ENCODE measurements at regions not wholly inside any gene's neighbourhood (a gene's known extent, or its start where the extent isn't known, plus 50 kb on each side); places are given as distances from the start of the nearest gene placed in this dataset.

DNA sequence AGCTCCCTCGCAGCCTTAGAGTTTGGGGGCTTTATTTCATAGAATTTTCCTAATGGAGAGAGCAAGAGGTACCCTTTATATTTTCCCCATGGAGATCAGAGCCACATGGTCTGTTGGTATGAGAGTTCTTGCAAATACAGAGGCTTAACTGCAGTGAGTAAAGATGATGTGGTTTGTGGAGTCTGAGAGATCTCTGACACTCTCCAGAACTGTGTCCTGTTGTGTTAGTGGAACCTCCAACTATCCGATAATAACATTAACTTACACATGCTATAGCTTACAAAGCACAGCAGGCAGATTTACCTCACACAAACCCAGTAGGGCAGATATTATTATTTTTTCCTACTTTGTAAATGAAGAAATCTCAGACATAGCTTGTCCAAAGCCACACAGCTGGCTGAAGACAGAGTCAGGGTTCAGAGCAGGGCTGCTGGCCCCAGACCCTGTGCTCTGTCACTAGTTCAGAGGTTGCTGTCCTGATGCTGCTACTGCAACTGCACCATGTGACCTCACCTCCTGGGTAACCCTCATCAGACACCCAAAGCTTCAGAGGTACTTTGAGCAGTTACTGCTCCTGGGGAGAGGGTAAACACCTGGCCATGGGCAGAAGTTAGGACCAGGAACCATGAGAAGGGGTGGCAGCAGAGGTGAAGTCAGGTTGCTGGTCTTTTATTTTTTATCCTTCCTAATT is 384.8 kb upstream of the PROX1 start:
- H3K27me3 ChIP-seq (ENCODE audit: low read depth) = no peaks in the 10 kb centered on the region
- H3K4me3 ChIP-seq = no peak overlapping the region
- no peaks in the 10 kb centered on the region for H3K36me3 ChIP-seq
- TF ChIP-seq, protein P1, sequence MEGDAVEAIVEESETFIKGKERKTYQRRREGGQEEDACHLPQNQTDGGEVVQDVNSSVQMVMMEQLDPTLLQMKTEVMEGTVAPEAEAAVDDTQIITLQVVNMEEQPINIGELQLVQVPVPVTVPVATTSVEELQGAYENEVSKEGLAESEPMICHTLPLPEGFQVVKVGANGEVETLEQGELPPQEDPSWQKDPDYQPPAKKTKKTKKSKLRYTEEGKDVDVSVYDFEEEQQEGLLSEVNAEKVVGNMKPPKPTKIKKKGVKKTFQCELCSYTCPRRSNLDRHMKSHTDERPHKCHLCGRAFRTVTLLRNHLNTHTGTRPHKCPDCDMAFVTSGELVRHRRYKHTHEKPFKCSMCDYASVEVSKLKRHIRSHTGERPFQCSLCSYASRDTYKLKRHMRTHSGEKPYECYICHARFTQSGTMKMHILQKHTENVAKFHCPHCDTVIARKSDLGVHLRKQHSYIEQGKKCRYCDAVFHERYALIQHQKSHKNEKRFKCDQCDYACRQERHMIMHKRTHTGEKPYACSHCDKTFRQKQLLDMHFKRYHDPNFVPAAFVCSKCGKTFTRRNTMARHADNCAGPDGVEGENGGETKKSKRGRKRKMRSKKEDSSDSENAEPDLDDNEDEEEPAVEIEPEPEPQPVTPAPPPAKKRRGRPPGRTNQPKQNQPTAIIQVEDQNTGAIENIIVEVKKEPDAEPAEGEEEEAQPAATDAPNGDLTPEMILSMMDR (IDR thresholded peaks at IDR 0.05) = no peak
- intact Hi-C loops (cut with DNase I) = no loop called here
- H3K4me1 ChIP-seq = no peaks in the 10 kb centered on the region
- no peaks in the 10 kb centered on the region for H3K9me3 ChIP-seq
- H3K27ac ChIP-seq = no peak overlapping the region
- DNase-seq (no peak), ATAC-seq (no peak)

DNA sequence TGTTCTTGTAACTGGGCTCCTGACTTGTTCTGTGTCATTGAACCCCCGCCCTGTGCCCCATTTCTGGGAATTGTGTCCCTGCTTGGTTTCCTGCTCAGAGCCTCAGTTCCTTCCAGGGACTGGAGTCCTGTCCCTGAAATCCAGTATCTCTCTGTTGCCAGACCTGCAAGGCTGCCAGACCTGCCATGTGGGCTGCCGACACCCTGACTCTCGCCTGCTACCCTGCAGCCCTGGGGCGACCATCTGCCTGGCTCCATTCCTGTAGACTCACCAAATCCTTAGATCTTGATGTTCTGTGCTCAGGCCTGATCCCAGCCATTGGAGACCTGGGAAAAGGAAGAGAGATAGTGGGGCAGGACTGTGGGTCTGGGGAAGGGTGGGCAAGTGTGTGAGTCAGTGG is 383.3 kb upstream of the PROX1 start:
- Histone ChIP-seq H3K4me3 (no peak overlapping the region), H3K4me1 (no peaks in the 10 kb centered on the region), H3K9me3 (no peaks in the 10 kb centered on the region), H3K36me3 (no peaks in the 10 kb centered on the region), H3K27ac (no peak overlapping the region), H3K27me3 (ENCODE audit: low read depth) (no peaks in the 10 kb centered on the region)
- DNase-seq (no peak), ATAC-seq (no peak)
- intact Hi-C loops (cut with DNase I) = no loop called here
- TF ChIP-seq, protein P1 (IDR thresholded peaks at IDR 0.05) = no peak

DNA sequence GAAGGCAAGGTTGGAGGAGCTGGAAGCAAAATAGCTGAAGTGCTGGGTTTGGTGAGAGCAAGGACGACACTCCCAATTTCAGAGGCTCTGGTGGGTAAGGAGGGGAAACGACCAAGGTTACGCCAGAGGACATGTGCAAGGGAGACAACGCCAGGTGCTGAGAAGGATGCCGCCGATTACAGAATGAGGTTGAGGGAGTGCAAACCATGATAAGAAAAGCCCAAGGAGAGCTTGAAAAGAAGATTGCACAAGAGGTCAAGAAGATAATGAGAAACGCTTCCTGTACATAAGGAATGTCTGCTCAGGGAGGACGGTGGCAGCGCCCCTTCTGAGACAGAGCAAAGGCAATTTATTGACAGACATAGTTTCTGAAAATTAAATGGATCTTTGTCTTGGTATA is 382.0 kb upstream of the PROX1 start:
- Histone ChIP-seq H3K36me3 (no peaks in the 10 kb centered on the region), H3K27me3 (ENCODE audit: low read depth) (no peaks in the 10 kb centered on the region), H3K27ac (no peak overlapping the region), H3K4me1 (no peaks in the 10 kb centered on the region), H3K4me3 (no peak overlapping the region), H3K9me3 (no peaks in the 10 kb centered on the region)
- DNase-seq = no peak
- intact Hi-C loops (cut with DNase I) = no loop called here
- no peak for ATAC-seq
- TF ChIP-seq, protein P1 (IDR thresholded peaks at IDR 0.05) = no peak

DNA sequence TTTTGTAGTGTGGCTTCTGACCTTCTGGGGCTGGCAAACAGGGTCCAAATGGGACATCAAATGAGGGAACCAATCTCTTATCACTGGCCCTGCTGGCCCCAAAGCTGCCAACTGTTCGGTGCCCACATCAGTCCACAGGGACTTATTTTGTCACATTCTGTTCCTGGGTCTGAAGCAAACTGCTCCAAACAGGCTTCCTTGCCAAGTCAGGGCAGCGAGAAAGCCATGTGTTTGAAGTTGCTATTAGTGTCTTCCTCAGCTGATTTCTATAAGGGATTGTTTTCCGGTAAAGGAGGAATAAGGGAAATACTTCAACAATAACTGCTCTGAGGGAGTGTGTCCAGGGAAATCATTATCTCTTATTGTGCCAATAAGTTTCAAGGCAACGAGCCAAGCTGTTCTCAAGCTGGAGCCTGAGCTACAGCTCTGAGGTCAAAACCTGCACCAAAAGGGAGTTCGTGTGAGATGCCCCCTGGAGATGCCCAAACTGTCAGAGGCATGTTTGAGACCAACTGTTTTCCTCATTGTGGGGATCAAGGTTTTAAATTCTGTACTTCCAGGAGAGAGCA is 381.4 kb upstream of the PROX1 start:
- ATAC-seq (no peak), DNase-seq (no peak)
- TF ChIP-seq, protein P1 (IDR thresholded peaks at IDR 0.05) = no peak
- H3K27ac ChIP-seq = no peak overlapping the region
- no peaks in the 10 kb centered on the region for H3K36me3 ChIP-seq
- intact Hi-C loops (cut with DNase I) = no loop called here
- no peaks in the 10 kb centered on the region for H3K9me3 ChIP-seq
- no peaks in the 10 kb centered on the region for H3K27me3 ChIP-seq (ENCODE audit: low read depth)
- no peak overlapping the region for H3K4me3 ChIP-seq
- H3K4me1 ChIP-seq = no peaks in the 10 kb centered on the region

DNA sequence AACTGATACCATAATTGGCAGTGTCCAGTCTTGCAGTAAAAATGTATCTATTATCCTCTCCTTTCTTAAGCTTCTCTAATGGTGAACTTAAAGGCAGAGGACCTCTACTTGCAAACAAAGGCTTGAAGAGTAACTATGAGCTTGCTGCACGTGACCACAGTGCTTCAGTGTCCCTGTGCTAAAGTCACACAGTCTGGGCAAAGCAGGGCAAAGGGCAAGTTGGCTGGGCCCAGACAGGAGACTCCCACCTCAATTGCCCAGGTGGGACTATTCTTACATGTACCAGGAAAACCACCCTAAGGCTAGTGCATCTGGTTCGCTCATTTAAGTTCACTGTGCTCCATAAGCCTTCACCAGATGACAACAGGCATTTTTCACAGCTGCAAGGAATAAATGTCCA is 374.2 kb upstream of the PROX1 start:
- no peak for ATAC-seq
- TF ChIP-seq, protein P1 (IDR thresholded peaks at IDR 0.05) = no peak

More for the DNA sequence above, 374.2 kb upstream of the PROX1 start:
- Histone ChIP-seq H3K4me1 (no peaks in the 10 kb centered on the region), H3K9me3 (no peaks in the 10 kb centered on the region), H3K27ac (no peak overlapping the region), H3K4me3 (no peak overlapping the region), H3K36me3 (no peaks in the 10 kb centered on the region), H3K27me3 (ENCODE audit: low read depth) (no peaks in the 10 kb centered on the region)
- DNase-seq = no peak
- intact Hi-C loops (cut with DNase I) = no loop called here

Data from lower lobe of right lung (tissue), 2 donors.